ENCODE measurements at regions not wholly inside any gene's neighbourhood (a gene's known extent, or its start where the extent isn't known, plus 50 kb on each side); places are given as distances from the start of the nearest gene placed in this dataset.

DNA sequence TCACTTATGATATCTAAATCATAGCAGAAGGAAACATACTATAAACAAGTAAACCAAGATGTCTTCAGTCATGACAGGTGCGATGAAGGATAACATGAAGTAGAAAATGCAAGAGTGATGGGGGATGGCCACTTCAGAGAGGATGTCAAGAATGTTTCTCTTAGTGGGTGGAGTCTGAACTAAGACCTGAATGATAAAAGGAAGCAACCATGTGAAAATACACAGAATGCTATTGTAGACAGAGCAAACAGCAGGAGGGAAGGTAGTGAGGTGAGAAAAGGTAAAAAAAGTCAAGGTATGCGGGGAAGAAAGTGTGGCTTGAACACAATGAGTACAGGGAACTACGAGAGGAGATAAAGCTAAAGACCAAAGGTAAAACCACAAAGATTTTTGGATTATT lies 341.6 kb downstream of the FBXO15 start:
- no peaks in the 10 kb centered on the region for H3K36me3 Mint-ChIP-seq (ENCODE audit: low read depth)
- no peaks in the 10 kb centered on the region for H3K36me3 ChIP-seq (ENCODE audit: control insufficient read depth, insufficient read depth, low read length)
- no peaks in the 10 kb centered on the region for H3K4me1 ChIP-seq (ENCODE audit: control insufficient read depth, insufficient read depth, low read length)
- H3K27ac Mint-ChIP-seq, result no peak overlapping the region
- peaks cover 4% of the 10 kb centered on the region for H3K4me1 Mint-ChIP-seq
- H3K4me3 Mint-ChIP-seq, result no peak overlapping the region
- H3K9me3 Mint-ChIP-seq, result no peaks in the 10 kb centered on the region
- H3K27me3 Mint-ChIP-seq (ENCODE audit: insufficient read depth), result no peaks in the 10 kb centered on the region
- H3K27me3 ChIP-seq (ENCODE audit: control insufficient read depth, insufficient read depth, low read length, poor library complexity, severe bottlenecking), result no peaks in the 10 kb centered on the region
- H3K9me3 ChIP-seq (ENCODE audit: control insufficient read depth, low read length), result no peaks in the 10 kb centered on the region
- TF ChIP-seq, protein P1, sequence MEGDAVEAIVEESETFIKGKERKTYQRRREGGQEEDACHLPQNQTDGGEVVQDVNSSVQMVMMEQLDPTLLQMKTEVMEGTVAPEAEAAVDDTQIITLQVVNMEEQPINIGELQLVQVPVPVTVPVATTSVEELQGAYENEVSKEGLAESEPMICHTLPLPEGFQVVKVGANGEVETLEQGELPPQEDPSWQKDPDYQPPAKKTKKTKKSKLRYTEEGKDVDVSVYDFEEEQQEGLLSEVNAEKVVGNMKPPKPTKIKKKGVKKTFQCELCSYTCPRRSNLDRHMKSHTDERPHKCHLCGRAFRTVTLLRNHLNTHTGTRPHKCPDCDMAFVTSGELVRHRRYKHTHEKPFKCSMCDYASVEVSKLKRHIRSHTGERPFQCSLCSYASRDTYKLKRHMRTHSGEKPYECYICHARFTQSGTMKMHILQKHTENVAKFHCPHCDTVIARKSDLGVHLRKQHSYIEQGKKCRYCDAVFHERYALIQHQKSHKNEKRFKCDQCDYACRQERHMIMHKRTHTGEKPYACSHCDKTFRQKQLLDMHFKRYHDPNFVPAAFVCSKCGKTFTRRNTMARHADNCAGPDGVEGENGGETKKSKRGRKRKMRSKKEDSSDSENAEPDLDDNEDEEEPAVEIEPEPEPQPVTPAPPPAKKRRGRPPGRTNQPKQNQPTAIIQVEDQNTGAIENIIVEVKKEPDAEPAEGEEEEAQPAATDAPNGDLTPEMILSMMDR (conservative IDR thresholded peaks at IDR 0.05), result no peak
- no peak overlapping the region for H3K4me3 ChIP-seq (ENCODE audit: low read length)
- DNase-seq, result no peak
- H3K9ac ChIP-seq (ENCODE audit: extremely low read depth, low read length, poor library complexity, severe bottlenecking), result no peak overlapping the region
- no peak overlapping the region for H3K27ac ChIP-seq (ENCODE audit: low read depth, low read length)
- WGBS, 2 experiments (ENCODE audit: insufficient coverage in 1 of 2, insufficient read length in 1 of 2), result 94 to 95% methylated on average over 3 of the region's 3 CpGs

GRCh38 chr18:73797419-73797818 lies 350.2 kb downstream of the FBXO15 start:
- no peak for DNase-seq
- Mint-ChIP-seq H3K36me3 (ENCODE audit: low read depth) (no peaks in the 10 kb centered on the region), H3K27ac (no peak overlapping the region), H3K4me3 (no peak overlapping the region), H3K27me3 (ENCODE audit: insufficient read depth) (no peaks in the 10 kb centered on the region), H3K4me1 (peaks cover 7% of the 10 kb centered on the region), H3K9me3 (no peaks in the 10 kb centered on the region)
- H3K4me1 ChIP-seq (ENCODE audit: control insufficient read depth, insufficient read depth, low read length), result peaks cover 8% of the 10 kb centered on the region
- WGBS, 2 experiments (ENCODE audit: insufficient coverage in 1 of 2, insufficient read length in 1 of 2), result 90 to 100% methylated on average over 3 of the region's 3 CpGs
- no peak overlapping the region for H3K27ac ChIP-seq (ENCODE audit: low read depth, low read length)
- TF ChIP-seq, protein P1 (conservative IDR thresholded peaks at IDR 0.05), result no peak
- no peak overlapping the region for H3K4me3 ChIP-seq (ENCODE audit: low read length)
- no peaks in the 10 kb centered on the region for H3K9me3 ChIP-seq (ENCODE audit: control insufficient read depth, low read length)
- no peaks in the 10 kb centered on the region for H3K27me3 ChIP-seq (ENCODE audit: control insufficient read depth, insufficient read depth, low read length, poor library complexity, severe bottlenecking)
- no peak overlapping the region for H3K9ac ChIP-seq (ENCODE audit: extremely low read depth, low read length, poor library complexity, severe bottlenecking)
- H3K36me3 ChIP-seq (ENCODE audit: control insufficient read depth, insufficient read depth, low read length), result no peaks in the 10 kb centered on the region

GRCh38 chr18:73793386-73793785 lies 354.2 kb downstream of the FBXO15 start:
- no peaks in the 10 kb centered on the region for H3K27me3 Mint-ChIP-seq (ENCODE audit: insufficient read depth)
- Histone ChIP-seq H3K27ac (ENCODE audit: low read depth, low read length) (no peak overlapping the region), H3K27me3 (ENCODE audit: control insufficient read depth, insufficient read depth, low read length, poor library complexity, severe bottlenecking) (no peaks in the 10 kb centered on the region), H3K4me1 (ENCODE audit: control insufficient read depth, insufficient read depth, low read length) (peaks cover 8% of the 10 kb centered on the region), H3K9me3 (ENCODE audit: control insufficient read depth, low read length) (no peaks in the 10 kb centered on the region), H3K36me3 (ENCODE audit: control insufficient read depth, insufficient read depth, low read length) (no peaks in the 10 kb centered on the region), H3K4me3 (ENCODE audit: low read length) (peak overlapping the region; percentile 42), H3K9ac (ENCODE audit: extremely low read depth, low read length, poor library complexity, severe bottlenecking) (no peak overlapping the region)
- TF ChIP-seq, protein P1 (conservative IDR thresholded peaks at IDR 0.05), result no peak
- no peaks in the 10 kb centered on the region for H3K36me3 Mint-ChIP-seq (ENCODE audit: low read depth)
- 50 to 74% methylated on average over 1 to 3 of the region's 3 CpGs for WGBS, 2 experiments (ENCODE audit: insufficient coverage in 1 of 2, insufficient read length in 1 of 2)
- peaks cover 7% of the 10 kb centered on the region for H3K4me1 Mint-ChIP-seq
- no peak for DNase-seq
- no peaks in the 10 kb centered on the region for H3K9me3 Mint-ChIP-seq
- no peak overlapping the region for H3K27ac Mint-ChIP-seq
- no peak overlapping the region for H3K4me3 Mint-ChIP-seq
